ENCODE measurements at regions not wholly inside any gene's neighbourhood (a gene's known extent, or its start where the extent isn't known, plus 50 kb on each side); places are given as distances from the start of the nearest gene placed in this dataset.

- TF ChIP-seq POLR2AphosphoS5 (IDR thresholded peaks at IDR 0.05; ENCODE audit: insufficient read depth in 1 of 2, low read depth in 1 of 2) (no peak), POLR2A (IDR thresholded peaks at IDR 0.05) (no peak), CTCF (IDR thresholded peaks at IDR 0.05) (no peak)
Observed at GRCh38 chr14:58977366-58977765, 211.1 kb upstream of the DAAM1 start.

Data from vagina (tissue), 2 donors.